ENCODE measurements at regions not wholly inside any gene's neighbourhood (a gene's known extent, or its start where the extent isn't known, plus 50 kb on each side); places are given as distances from the start of the nearest gene placed in this dataset.

DNA sequence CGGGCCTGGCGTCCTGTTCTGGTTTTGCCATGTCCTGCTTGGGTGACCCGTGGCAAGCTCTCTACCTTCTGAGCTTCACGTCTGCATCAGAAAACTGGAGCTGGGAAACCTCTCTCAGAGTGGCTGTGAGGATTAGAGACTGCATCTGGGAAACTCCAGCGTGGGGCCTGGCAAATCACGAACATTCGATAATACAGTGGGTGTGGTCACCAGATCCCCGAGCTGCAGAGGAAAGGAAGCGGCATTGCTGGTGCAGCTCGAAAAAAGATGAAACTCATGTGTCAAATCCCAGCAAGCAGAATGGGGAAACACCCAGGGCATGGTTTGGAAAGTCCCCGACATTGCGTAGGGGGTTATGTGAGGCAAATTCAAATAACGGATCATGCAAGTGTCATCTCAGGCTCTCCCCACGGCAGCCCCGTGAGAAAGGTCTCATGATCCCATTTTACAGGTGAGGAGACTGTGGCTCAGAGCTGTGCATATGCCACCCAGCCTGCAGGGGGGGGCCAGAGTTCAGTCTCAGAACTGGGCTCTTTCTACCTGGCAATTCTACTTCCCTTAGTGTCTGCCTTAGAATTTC is 98.1 kb upstream of the VRK1 start:
- Histone ChIP-seq H3K27me3 (ENCODE audit: insufficient read depth) (no peaks in the 10 kb centered on the region), H3F3A (replicated peaks; ENCODE audit: low read depth) (no peaks in the 10 kb centered on the region), H3K4me3 (no peak overlapping the region), H3K27ac (ENCODE audit: low read depth) (no peak overlapping the region), H3K9me2 (ENCODE audit: insufficient read depth) (peaks cover 18% of the 10 kb centered on the region), H2AFZ (no peak overlapping the region), H3K4me1 (ENCODE audit: insufficient read depth) (peaks cover 5% of the 10 kb centered on the region; the same call in 1 of the 2 replicates), H3K36me3 (ENCODE audit: insufficient read depth) (no peaks in the 10 kb centered on the region), H4K20me1 (replicated peaks; ENCODE audit: insufficient read depth) (no peaks in the 10 kb centered on the region), H3K4me2 (no peak overlapping the region), H3K79me2 (replicated peaks; ENCODE audit: insufficient read depth) (no peaks in the 10 kb centered on the region)
- H3K27ac Mint-ChIP-seq = no peak overlapping the region
- H3K36me3 Mint-ChIP-seq (ENCODE audit: low read depth) = no peaks in the 10 kb centered on the region
- H3K27me3 Mint-ChIP-seq (ENCODE audit: insufficient read depth, low read depth, poor library complexity) = peaks cover 3% of the 10 kb centered on the region
- H3K4me3 Mint-ChIP-seq = no peak overlapping the region
- DNase-seq (ENCODE audit: low spot score) (no peak), ATAC-seq (no peak)
- peaks cover 10% of the 10 kb centered on the region for H3K4me1 Mint-ChIP-seq
- TF ChIP-seq, protein P1, sequence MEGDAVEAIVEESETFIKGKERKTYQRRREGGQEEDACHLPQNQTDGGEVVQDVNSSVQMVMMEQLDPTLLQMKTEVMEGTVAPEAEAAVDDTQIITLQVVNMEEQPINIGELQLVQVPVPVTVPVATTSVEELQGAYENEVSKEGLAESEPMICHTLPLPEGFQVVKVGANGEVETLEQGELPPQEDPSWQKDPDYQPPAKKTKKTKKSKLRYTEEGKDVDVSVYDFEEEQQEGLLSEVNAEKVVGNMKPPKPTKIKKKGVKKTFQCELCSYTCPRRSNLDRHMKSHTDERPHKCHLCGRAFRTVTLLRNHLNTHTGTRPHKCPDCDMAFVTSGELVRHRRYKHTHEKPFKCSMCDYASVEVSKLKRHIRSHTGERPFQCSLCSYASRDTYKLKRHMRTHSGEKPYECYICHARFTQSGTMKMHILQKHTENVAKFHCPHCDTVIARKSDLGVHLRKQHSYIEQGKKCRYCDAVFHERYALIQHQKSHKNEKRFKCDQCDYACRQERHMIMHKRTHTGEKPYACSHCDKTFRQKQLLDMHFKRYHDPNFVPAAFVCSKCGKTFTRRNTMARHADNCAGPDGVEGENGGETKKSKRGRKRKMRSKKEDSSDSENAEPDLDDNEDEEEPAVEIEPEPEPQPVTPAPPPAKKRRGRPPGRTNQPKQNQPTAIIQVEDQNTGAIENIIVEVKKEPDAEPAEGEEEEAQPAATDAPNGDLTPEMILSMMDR (conservative IDR thresholded peaks at IDR 0.05; ENCODE audit: low read depth in 2 of 2) = peak; percentile 57 to 64
- no peak for TF ChIP-seq ZNF462 (CRISPR knock-in tag; IDR thresholded peaks at IDR 0.05)
- H3K9me3 Mint-ChIP-seq = no peaks in the 10 kb centered on the region; the same call in 2 of the 3 replicates

GRCh38 chr14:96699666-96700065 is 97.5 kb upstream of the VRK1 start:
- H3F3A ChIP-seq (replicated peaks; ENCODE audit: low read depth) = no peaks in the 10 kb centered on the region
- DNase-seq (ENCODE audit: low spot score) (no peak), ATAC-seq (no peak)
- H2AFZ ChIP-seq = no peak overlapping the region
- H3K4me1 ChIP-seq (ENCODE audit: insufficient read depth) = peaks cover 5% of the 10 kb centered on the region; the same call in 1 of the 2 replicates
- H3K27ac Mint-ChIP-seq = no peak overlapping the region
- H3K9me2 ChIP-seq (ENCODE audit: insufficient read depth) = peaks cover 18% of the 10 kb centered on the region
- no peaks in the 10 kb centered on the region for H4K20me1 ChIP-seq (replicated peaks; ENCODE audit: insufficient read depth)
- H3K9me3 Mint-ChIP-seq = no peaks in the 10 kb centered on the region; the same call in 2 of the 3 replicates
- H3K4me3 ChIP-seq = no peak overlapping the region
- peaks cover 9% of the 10 kb centered on the region for H3K4me1 Mint-ChIP-seq
- H3K79me2 ChIP-seq (replicated peaks; ENCODE audit: insufficient read depth) = no peaks in the 10 kb centered on the region
- no peak overlapping the region for H3K4me2 ChIP-seq
- H3K36me3 Mint-ChIP-seq (ENCODE audit: low read depth) = no peaks in the 10 kb centered on the region
- H3K27ac ChIP-seq (ENCODE audit: low read depth) = no peak overlapping the region
- H3K27me3 Mint-ChIP-seq (ENCODE audit: insufficient read depth, low read depth, poor library complexity) = peaks cover 3% of the 10 kb centered on the region
- no peaks in the 10 kb centered on the region for H3K27me3 ChIP-seq (ENCODE audit: insufficient read depth)
- no peaks in the 10 kb centered on the region for H3K36me3 ChIP-seq (ENCODE audit: insufficient read depth)
- no peak overlapping the region for H3K4me3 Mint-ChIP-seq
- TF ChIP-seq ZNF114 (CRISPR knock-in tag; IDR thresholded peaks at IDR 0.05) = no peak
- no peak for TF ChIP-seq STAT1 (IDR thresholded peaks at IDR 0.05; ENCODE audit: unreplicated experiment)

All from GM23338 (cell line).